Stomach (tissue), 4 donors: ENCODE measurements at regions not wholly inside any gene's neighbourhood (a gene's known extent, or its start where the extent isn't known, plus 50 kb on each side); places are given as distances from the start of the nearest gene placed in this dataset.

ENCODE experiments used
- POLR2A ChIP-seq, 4 donors: fragments of 450-650 bp; IDR thresholded peaks; one replicate each; pipeline ENCODE4 v1.6.1; 2016; ENCODE audit warnings: antibody characterized with exemption in 4 of 4, control low read depth in 2 of 4, mild to moderate bottlenecking in 1 of 4, moderate library complexity in 1 of 4
- POLR2AphosphoS5 ChIP-seq, 3 donors: sonication (generic); formaldehyde crosslinking; IDR thresholded peaks; one replicate each; pipeline ENCODE4 v1.6.1; 2016; ENCODE audit warnings: antibody characterized with exemption in 3 of 3
- TF ChIP-seq, protein P1 (sequence below), 7 experiments: fragments of 450-650 bp in 4 of 7; fragments of 200-600 bp in 3 of 7; sonication (generic) in 3 of 7; IDR thresholded peaks; one replicate each; pipeline ENCODE4 v1.5.1; 2016 to 2019; ENCODE audit warnings: antibody characterized with exemption in 7 of 7, control low read depth in 2 of 7, mild to moderate bottlenecking in 1 of 7

DNA sequence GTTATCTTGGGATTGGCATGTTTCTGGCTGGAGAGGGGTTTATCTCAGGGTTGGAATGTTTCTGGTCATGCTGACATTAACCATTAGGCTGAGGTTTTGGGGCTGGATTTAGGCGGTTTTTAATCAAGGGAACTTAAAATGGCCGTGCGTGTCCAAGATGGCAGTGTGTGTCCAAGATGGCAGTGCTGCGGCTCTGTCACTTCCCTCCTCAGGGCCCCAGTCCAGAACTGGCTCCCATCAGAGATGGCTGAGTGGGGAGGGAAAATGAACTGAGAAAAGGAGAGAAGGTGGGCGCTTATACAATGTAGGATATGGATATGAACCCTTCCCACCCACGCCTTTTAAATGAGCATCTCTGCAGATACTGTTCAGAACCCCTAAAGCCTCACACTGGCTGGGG is 175.5 kb upstream of the MYT1L start:
- TF ChIP-seq, protein P1, sequence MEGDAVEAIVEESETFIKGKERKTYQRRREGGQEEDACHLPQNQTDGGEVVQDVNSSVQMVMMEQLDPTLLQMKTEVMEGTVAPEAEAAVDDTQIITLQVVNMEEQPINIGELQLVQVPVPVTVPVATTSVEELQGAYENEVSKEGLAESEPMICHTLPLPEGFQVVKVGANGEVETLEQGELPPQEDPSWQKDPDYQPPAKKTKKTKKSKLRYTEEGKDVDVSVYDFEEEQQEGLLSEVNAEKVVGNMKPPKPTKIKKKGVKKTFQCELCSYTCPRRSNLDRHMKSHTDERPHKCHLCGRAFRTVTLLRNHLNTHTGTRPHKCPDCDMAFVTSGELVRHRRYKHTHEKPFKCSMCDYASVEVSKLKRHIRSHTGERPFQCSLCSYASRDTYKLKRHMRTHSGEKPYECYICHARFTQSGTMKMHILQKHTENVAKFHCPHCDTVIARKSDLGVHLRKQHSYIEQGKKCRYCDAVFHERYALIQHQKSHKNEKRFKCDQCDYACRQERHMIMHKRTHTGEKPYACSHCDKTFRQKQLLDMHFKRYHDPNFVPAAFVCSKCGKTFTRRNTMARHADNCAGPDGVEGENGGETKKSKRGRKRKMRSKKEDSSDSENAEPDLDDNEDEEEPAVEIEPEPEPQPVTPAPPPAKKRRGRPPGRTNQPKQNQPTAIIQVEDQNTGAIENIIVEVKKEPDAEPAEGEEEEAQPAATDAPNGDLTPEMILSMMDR (IDR thresholded peaks at IDR 0.05): no peak
- TF ChIP-seq POLR2AphosphoS5 (IDR thresholded peaks at IDR 0.05) (no peak), POLR2A (IDR thresholded peaks at IDR 0.05) (no peak)
